Ishikawa (cell line): ENCODE measurements at regions not wholly inside any gene's neighbourhood (a gene's known extent, or its start where the extent isn't known, plus 50 kb on each side); places are given as distances from the start of the nearest gene placed in this dataset.

ENCODE experiments used
- CEBPB ChIP-seq: IDR thresholded peaks from 2 replicates; pipeline ENCODE4 v1.6.1; 2012
- EP300 ChIP-seq: IDR thresholded peaks from 2 replicates; pipeline ENCODE4 v1.6.1; 2012; ENCODE audit warnings: borderline replicate concordance
- FOXM1 ChIP-seq: IDR thresholded peaks from 2 replicates; pipeline ENCODE4 v1.6.1; 2012; ENCODE audit warnings: low read depth, borderline replicate concordance
- RAD21 ChIP-seq: IDR thresholded peaks from 2 replicates; pipeline ENCODE4 v1.6.1; 2012; ENCODE audit warnings: low read depth
- TAF1 ChIP-seq: IDR thresholded peaks from 2 replicates; pipeline ENCODE4 v1.6.1; 2012; ENCODE audit warnings: low read depth, mild to moderate bottlenecking
- TCF12 ChIP-seq: IDR thresholded peaks from 2 replicates; pipeline ENCODE4 v1.6.1; 2012; ENCODE audit warnings: low read depth
- TEAD4 ChIP-seq: IDR thresholded peaks from 2 replicates; pipeline ENCODE4 v1.6.1; 2012
- TF ChIP-seq, protein P1 (sequence below): IDR thresholded peaks from 2 replicates; pipeline ENCODE4 v1.6.1; 2012; ENCODE audit warnings: low read depth, mild to moderate bottlenecking

- no peak for TF ChIP-seq TEAD4
- no peak for TF ChIP-seq FOXM1
- TF ChIP-seq TAF1, result no peak
- TF ChIP-seq, protein P1, sequence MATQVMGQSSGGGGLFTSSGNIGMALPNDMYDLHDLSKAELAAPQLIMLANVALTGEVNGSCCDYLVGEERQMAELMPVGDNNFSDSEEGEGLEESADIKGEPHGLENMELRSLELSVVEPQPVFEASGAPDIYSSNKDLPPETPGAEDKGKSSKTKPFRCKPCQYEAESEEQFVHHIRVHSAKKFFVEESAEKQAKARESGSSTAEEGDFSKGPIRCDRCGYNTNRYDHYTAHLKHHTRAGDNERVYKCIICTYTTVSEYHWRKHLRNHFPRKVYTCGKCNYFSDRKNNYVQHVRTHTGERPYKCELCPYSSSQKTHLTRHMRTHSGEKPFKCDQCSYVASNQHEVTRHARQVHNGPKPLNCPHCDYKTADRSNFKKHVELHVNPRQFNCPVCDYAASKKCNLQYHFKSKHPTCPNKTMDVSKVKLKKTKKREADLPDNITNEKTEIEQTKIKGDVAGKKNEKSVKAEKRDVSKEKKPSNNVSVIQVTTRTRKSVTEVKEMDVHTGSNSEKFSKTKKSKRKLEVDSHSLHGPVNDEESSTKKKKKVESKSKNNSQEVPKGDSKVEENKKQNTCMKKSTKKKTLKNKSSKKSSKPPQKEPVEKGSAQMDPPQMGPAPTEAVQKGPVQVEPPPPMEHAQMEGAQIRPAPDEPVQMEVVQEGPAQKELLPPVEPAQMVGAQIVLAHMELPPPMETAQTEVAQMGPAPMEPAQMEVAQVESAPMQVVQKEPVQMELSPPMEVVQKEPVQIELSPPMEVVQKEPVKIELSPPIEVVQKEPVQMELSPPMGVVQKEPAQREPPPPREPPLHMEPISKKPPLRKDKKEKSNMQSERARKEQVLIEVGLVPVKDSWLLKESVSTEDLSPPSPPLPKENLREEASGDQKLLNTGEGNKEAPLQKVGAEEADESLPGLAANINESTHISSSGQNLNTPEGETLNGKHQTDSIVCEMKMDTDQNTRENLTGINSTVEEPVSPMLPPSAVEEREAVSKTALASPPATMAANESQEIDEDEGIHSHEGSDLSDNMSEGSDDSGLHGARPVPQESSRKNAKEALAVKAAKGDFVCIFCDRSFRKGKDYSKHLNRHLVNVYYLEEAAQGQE, result no peak
- no peak for TF ChIP-seq EP300
- TF ChIP-seq CEBPB, result no peak
- TF ChIP-seq RAD21, result no peak
- no peak for TF ChIP-seq TCF12
These were observed 1036.5 kb downstream of the ROBO2 start for GRCh38 chr3:78076379-78076778.
